ENCODE measurements at regions not wholly inside any gene's neighbourhood (a gene's known extent, or its start where the extent isn't known, plus 50 kb on each side); places are given as distances from the start of the nearest gene placed in this dataset.

GRCh38 chr7:24233386-24233785 lies 50.6 kb upstream of the NPY start:
- ChIA-PET CTCF (no interaction called here), POLR2A (no interaction called here)
- peaks cover 7% of the 10 kb centered on the region for H3K27me3 Mint-ChIP-seq
- H3K4me3 Mint-ChIP-seq = no peak overlapping the region
- no peak overlapping the region for H3K27ac Mint-ChIP-seq
- H3K36me3 Mint-ChIP-seq (ENCODE audit: low read depth) = no peaks in the 10 kb centered on the region
- no peaks in the 10 kb centered on the region for H3K9me3 Mint-ChIP-seq
- no peak for DNase-seq
- H3K4me1 Mint-ChIP-seq = no peaks in the 10 kb centered on the region
